ENCODE measurements at regions not wholly inside any gene's neighbourhood (a gene's known extent, or its start where the extent isn't known, plus 50 kb on each side); places are given as distances from the start of the nearest gene placed in this dataset.

DNA sequence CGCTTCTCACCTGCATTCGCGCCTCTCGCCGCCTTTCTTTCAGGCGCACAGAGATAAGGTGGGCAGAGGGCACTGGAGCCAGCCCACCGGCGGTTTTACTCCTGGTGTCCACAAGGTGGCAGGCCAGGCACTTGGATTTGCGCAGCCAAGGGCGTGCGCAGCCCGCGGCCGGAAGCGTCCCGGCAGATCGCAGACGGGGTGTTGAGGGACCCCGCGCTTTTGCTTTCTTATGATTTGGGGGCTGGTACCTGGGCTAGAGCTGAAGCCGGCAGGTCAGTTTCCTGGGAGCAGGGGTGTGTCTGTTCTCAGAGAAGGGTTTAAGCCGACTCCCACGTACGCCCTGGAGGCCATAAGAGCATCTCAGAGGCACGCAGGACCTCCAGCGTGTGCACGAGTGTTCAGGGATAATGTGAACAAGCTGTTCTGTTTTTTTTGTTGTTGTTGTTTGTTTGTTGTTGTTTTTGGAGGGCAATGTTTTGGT is 305.6 kb upstream of the CXCR4 start:
- TF ChIP-seq ARNT (IDR thresholded peaks at IDR 0.05) (no peak), HDGF (IDR thresholded peaks at IDR 0.05; ENCODE audit: borderline replicate concordance) (no peak), TARDBP (IDR thresholded peaks at IDR 0.05) (no peak), FOXA1 (IDR thresholded peaks at IDR 0.05) (no peak), BHLHE40 (IDR thresholded peaks at IDR 0.05; ENCODE audit: borderline replicate concordance) (no peak), FOXM1 (IDR thresholded peaks at IDR 0.05; ENCODE audit: borderline replicate concordance) (no peak), SUZ12 (IDR thresholded peaks at IDR 0.05) (no peak), FOXK2 (IDR thresholded peaks at IDR 0.05) (no peak), SP1 (IDR thresholded peaks at IDR 0.05) (no peak), ZNF384 (IDR thresholded peaks at IDR 0.05) (no peak), CTBP1 (IDR thresholded peaks at IDR 0.05; ENCODE audit: borderline replicate concordance) (no peak), L3MBTL2 (conservative IDR thresholded peaks at IDR 0.05) (peak; percentile 78), NFRKB (IDR thresholded peaks at IDR 0.05) (no peak)

Measured in HEK293T (cell line).